GM19438 (cell line): ENCODE measurements at regions not wholly inside any gene's neighbourhood (a gene's known extent, or its start where the extent isn't known, plus 50 kb on each side); places are given as distances from the start of the nearest gene placed in this dataset.

Experiments used
- ATAC-seq: cut with Tn5 transposase; IDR thresholded peaks from one replicate; pipeline ENCODE4 v1.9.1; 2021; ENCODE audit warnings: low read depth; ENCODE audit not compliant: unreplicated experiment

- no peak for ATAC-seq
Observed at GRCh38 chr9:87148331-87149104, 201.2 kb upstream of the GAS1 start.

GRCh38 chr9:87149799-87150198 is 202.5 kb upstream of the GAS1 start:
- no peak for ATAC-seq

GRCh38 chr9:87152256-87152655 is 204.9 kb upstream of the GAS1 start:
- no peak for ATAC-seq

- no peak for ATAC-seq
Observed at GRCh38 chr9:87156247-87156646, 208.9 kb upstream of the GAS1 start.

- ATAC-seq, result no peak
Observed at GRCh38 chr9:87157366-87158031, 210.2 kb upstream of the GAS1 start.

GRCh38 chr9:87158765-87159164 is 211.5 kb upstream of the GAS1 start:
- no peak for ATAC-seq

GRCh38 chr9:87160148-87161102 is 213.1 kb upstream of the GAS1 start:
- ATAC-seq, result no peak

GRCh38 chr9:87167161-87167560 is 219.9 kb upstream of the GAS1 start:
- no peak for ATAC-seq

- ATAC-seq, result no peak
Observed at GRCh38 chr9:87167582-87167981, 220.3 kb upstream of the GAS1 start.

- ATAC-seq, result no peak
Observed at GRCh38 chr9:87178302-87178701, 231.0 kb upstream of the GAS1 start.

- no peak for ATAC-seq
Observed at GRCh38 chr9:87179553-87180340, 232.4 kb upstream of the GAS1 start.

GRCh38 chr9:87180361-87180760 is 233.1 kb upstream of the GAS1 start:
- ATAC-seq, result no peak

GRCh38 chr9:87180841-87181240 is 233.5 kb upstream of the GAS1 start:
- ATAC-seq, result no peak

- peak; percentile 70 for ATAC-seq
Observed at GRCh38 chr9:87181670-87182069, 234.4 kb upstream of the GAS1 start.

GRCh38 chr9:87184956-87185642 is 237.8 kb upstream of the GAS1 start:
- no peak for ATAC-seq

- no peak for ATAC-seq
Observed at GRCh38 chr9:87187656-87188055, 240.3 kb upstream of the GAS1 start.

GRCh38 chr9:87189006-87189405 is 241.7 kb upstream of the GAS1 start:
- no peak for ATAC-seq

GRCh38 chr9:87193151-87193550 is 245.8 kb upstream of the GAS1 start:
- no peak for ATAC-seq

- ATAC-seq, result no peak
Observed at GRCh38 chr9:87193925-87194868, 246.9 kb upstream of the GAS1 start.
